Lower leg skin (tissue), 4 donors: ENCODE measurements at regions not wholly inside any gene's neighbourhood (a gene's known extent, or its start where the extent isn't known, plus 50 kb on each side); places are given as distances from the start of the nearest gene placed in this dataset.

Experiments used
- DNase-seq, 2 donors: peaks; one replicate each; pipeline ENCODE4 v3.0.0-alpha.2; 2019; ENCODE audit warnings: low spot score in 2 of 2
- H3K4me3 ChIP-seq: fragments of 200-600 bp; sonication (generic); 2 replicates; pipeline ENCODE4 v1.5.1; 2017; ENCODE audit warnings: mild to moderate bottlenecking, low read depth; ENCODE audit not compliant: poor library complexity, severe bottlenecking
- POLR2A ChIP-seq, 2 donors: fragments of 450-650 bp; IDR thresholded peaks; one replicate each; pipeline ENCODE4 v1.6.1; 2016 to 2017; ENCODE audit warnings: antibody characterized with exemption in 2 of 2, mild to moderate bottlenecking in 1 of 2, moderate library complexity in 1 of 2
- WGBS, 2 donors: methylation state at CpG; one replicate each; pipeline ENCODE4 v1.1.5; 2018; 5-methylcytosine and 5-hydroxymethylcytosine counted together
- intact Hi-C: fragments of 100-400 bp; cut with DNase I; formaldehyde crosslinking; loops from one replicate; pipeline ENCODE4 v1.15.0; 2023; ENCODE audit warnings: low total_unique reads
- TF ChIP-seq, protein P1 (sequence below), 3 donors: fragments of 450-650 bp; IDR thresholded peaks; one replicate each; pipeline ENCODE4 v1.5.1; 2016; ENCODE audit warnings: antibody characterized with exemption in 3 of 3, mild to moderate bottlenecking in 3 of 3, moderate library complexity in 2 of 3

DNA sequence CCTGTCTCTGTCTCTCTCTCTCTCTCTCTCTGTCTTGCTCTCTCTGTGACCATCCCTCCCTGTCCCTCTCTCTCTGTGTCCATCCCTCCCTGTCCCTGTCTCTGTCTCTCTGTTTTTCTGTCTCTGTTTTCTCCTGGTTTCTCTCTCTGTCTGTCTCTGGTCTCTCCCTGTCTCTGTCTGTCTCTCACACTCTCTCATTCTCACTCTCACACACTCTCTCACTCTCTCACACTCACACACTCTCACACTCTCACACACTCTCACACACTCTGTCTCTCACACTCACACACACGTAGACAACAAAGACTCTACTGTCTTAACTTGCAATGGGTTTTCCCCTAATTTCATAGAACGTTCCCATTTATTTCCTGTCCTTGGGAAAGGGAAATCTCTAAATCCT, 299.5 kb downstream of the FOXL1 start:
- 24 to 31% methylated on average over 2 of the region's 2 CpGs for whole genome bisulfite sequencing, 2 donors
- no peak for DNase-seq
- no peak overlapping the region for H3K4me3 ChIP-seq
- TF ChIP-seq, protein P1, sequence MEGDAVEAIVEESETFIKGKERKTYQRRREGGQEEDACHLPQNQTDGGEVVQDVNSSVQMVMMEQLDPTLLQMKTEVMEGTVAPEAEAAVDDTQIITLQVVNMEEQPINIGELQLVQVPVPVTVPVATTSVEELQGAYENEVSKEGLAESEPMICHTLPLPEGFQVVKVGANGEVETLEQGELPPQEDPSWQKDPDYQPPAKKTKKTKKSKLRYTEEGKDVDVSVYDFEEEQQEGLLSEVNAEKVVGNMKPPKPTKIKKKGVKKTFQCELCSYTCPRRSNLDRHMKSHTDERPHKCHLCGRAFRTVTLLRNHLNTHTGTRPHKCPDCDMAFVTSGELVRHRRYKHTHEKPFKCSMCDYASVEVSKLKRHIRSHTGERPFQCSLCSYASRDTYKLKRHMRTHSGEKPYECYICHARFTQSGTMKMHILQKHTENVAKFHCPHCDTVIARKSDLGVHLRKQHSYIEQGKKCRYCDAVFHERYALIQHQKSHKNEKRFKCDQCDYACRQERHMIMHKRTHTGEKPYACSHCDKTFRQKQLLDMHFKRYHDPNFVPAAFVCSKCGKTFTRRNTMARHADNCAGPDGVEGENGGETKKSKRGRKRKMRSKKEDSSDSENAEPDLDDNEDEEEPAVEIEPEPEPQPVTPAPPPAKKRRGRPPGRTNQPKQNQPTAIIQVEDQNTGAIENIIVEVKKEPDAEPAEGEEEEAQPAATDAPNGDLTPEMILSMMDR (IDR thresholded peaks at IDR 0.05) = no peak
- no peak for TF ChIP-seq POLR2A (IDR thresholded peaks at IDR 0.05)
- intact Hi-C loops = no loop called here

DNA sequence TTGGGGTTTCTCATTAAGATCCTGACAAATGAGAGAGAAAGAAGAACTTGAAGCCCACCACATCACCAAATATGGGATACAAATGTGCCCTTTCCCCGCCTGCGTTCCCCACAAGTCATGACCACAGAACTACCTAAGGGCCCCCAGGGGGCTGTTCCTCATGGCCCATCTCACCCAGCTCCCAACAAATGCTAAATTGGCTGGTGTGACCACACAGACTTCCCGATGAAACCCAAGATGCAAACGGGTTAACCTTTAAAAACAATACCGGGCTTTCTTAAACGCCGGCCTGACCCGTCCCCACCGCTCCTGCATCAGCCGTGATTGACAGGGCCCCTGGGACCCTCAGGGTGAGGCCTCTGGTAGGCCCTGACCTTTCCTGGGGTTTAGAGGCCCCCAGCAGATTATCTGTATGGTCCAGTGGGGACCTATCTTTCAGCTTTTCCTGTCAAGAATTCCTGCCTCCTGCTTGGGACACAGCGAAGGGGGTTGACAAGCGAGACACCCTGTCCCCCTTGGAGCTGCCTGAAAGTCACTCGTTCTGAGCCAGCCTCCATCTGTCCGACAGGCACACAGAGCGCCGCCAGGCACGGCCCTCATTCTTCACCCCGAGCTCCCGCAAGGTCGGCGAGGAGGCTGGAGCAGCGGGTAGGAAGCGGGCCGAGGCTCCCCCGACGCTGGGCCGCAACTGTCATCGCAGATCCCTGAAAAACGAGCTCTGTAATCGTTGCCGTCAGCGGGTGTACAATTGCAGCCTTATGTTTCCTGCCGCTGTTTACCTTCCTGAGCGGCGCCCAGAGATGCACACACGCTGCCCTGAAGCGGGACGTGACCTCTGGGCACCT, 300.1 kb downstream of the FOXL1 start:
- H3K4me3 ChIP-seq = no peak overlapping the region
- 59 to 61% methylated on average over 37 to 38 of the region's 38 CpGs for whole genome bisulfite sequencing, 2 donors
- DNase-seq = no peak
- intact Hi-C loops = no loop called here
- no peak for TF ChIP-seq POLR2A (IDR thresholded peaks at IDR 0.05)
- TF ChIP-seq, protein P1 (IDR thresholded peaks at IDR 0.05) = no peak

DNA sequence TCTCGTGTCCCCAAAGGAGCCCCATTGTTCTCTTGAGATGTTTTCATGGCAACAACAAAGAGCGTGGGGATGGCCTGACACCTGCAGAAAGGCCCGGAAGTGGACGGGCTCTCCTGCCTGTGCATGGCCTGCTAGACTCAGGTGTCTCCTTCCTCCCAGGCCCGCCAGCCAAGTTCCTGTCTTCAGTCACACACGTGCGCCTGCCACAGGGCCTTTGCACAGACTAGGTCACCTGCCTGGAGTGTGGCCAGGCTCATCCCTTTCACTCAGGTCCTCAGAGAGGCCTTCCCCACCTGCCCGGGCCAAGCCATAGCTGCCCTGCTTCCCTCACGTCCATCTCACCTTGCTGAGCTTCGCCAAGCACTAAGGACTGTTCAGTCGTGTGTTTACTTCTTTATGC, 300.9 kb downstream of the FOXL1 start:
- intact Hi-C loops = no loop called here
- no peak for DNase-seq
- WGBS, 2 donors = 91 to 93% methylated on average over 11 of the region's 11 CpGs
- TF ChIP-seq, protein P1 (IDR thresholded peaks at IDR 0.05) = no peak
- TF ChIP-seq POLR2A (IDR thresholded peaks at IDR 0.05) = no peak
- H3K4me3 ChIP-seq = no peak overlapping the region

DNA sequence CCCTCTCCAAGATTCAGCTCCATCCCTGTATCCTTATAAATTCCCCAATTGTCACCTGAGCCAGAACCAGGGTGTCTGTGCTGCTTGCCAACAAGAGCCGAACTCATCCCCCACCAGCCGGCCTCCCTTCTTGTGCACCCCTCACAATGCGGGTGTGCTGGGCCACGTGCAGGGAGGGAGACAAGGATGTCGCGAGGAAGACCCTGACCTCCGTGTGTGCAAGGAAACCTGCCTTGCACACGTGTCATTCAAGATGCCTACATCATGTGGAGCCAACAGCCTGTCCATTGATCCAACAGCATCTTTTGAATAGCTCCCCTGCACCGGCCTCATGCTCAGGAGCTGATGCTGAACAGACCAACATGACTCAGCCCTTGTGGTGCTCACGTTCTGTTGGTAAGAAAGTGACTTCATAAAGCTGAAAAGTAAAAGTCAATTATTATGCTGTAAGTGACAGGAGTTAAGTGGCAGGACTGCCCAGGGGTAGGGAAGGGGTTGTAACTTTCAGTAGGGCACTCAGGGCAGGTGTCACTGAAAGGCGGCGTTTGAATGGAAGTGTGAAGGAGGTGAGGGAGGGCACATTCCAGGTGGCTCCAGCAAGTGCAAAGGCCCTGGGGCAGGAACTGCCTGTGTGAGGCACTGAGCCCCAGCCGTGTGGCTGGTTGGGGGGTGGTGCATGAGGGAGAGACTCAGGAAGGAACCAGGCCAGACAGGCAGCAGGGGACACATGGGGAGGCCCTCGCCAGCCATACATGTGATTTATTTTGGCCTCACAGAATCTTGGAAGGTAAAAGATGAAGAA, 302.2 kb downstream of the FOXL1 start:
- TF ChIP-seq, protein P1 (IDR thresholded peaks at IDR 0.05) = no peak
- TF ChIP-seq POLR2A (IDR thresholded peaks at IDR 0.05) = no peak
- H3K4me3 ChIP-seq = no peak overlapping the region
- no peak for DNase-seq
- WGBS, 2 donors = 83 to 87% methylated on average over 14 of the region's 14 CpGs
- intact Hi-C loops = no loop called here

DNA sequence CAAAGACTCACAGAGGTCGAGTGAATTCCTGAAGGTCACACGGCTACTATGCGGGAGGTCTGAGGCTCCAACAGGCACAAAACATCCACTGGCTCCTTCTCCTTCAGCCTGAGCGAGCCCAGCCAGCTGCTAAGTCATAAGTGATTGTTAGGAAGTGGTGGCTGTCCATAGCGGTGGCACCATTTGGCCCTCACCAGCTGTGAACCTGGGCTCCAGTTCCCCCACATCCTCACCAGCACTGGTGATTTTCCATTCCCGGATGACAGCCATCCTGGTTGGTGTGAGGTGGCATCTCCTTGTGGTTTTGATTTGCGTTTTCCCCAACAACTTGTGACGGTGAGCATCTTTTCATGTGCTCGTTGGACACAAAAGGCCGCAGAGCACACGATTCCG, 302.8 kb downstream of the FOXL1 start:
- intact Hi-C loops = no loop called here
- H3K4me3 ChIP-seq = no peak overlapping the region
- no peak for DNase-seq
- TF ChIP-seq, protein P1 (IDR thresholded peaks at IDR 0.05) = no peak
- TF ChIP-seq POLR2A (IDR thresholded peaks at IDR 0.05) = no peak
- 74 to 92% methylated on average over 12 of the region's 12 CpGs for WGBS, 2 donors
